Renal cortical epithelial cell (primary cell): ENCODE measurements at regions not wholly inside any gene's neighbourhood (a gene's known extent, or its start where the extent isn't known, plus 50 kb on each side); places are given as distances from the start of the nearest gene placed in this dataset.
"Not testable (repeated sequence)": the region's sequence is repeated elsewhere in the genome, so short reads cannot be mapped to it uniquely, and the experiment has no call there.

Experiments used
- DNase-seq: peaks from one replicate; pipeline ENCODE4 v3.0.0-alpha.2; 2011; ENCODE audit warnings: low read depth

DNA sequence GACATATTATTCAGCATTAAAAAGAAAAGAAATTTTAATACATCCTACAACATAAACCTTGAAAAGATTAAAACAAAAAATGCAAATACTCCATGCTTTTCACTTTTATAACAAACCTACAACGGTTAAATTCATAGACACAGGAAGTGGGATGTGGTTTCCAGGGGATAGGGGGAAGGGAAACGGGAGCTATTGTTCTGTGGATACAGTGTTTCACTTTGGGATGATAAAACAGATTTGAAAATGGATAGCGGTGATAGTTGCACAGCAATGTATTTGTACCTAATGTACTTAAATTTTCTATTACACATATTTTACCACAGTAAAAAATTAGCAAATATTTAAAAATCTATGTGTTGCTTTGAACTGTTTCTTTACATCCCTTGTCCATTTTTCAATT is 368.0 kb downstream of the CDY2B start:
- DNase-seq = not testable (repeated sequence)

DNA sequence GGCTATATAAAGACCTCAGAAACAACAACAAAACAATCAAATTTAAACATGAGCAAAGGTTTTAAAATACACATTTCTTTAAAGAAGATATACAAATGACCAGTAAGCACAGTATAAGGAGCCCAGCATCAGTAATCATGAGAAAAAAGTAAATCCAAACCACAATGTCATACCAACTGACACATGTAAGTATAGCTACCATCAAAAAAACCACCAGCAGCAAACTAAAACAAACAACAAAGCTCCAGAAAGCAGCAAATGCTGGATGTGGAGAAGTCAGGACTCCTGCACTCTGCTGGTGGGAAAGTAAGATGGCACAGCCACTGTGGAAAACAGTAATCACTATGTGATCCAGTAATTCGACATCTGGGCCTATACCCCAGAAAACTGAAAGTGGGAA is 368.5 kb downstream of the CDY2B start:
- not testable (repeated sequence) for DNase-seq

DNA sequence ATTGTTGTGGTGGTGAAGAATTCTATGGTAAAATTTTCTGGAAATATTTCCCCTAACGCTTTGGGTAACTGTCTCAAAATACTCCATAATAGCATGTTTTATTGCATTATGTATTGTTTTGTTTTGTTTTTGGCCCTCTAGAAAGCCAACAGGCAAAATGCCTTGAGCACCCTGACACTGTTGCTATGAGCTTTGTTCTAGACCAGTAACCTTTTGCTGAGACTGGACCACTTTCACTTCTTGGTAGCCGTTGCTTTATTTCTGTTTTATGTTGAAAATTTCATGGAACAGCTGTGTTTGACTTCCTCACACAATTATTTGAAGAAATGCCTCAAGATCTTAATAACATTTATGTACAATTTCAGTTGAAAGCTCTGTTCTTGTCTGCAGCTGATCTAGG is 374.2 kb downstream of the CDY2B start:
- not testable (repeated sequence) for DNase-seq

DNA sequence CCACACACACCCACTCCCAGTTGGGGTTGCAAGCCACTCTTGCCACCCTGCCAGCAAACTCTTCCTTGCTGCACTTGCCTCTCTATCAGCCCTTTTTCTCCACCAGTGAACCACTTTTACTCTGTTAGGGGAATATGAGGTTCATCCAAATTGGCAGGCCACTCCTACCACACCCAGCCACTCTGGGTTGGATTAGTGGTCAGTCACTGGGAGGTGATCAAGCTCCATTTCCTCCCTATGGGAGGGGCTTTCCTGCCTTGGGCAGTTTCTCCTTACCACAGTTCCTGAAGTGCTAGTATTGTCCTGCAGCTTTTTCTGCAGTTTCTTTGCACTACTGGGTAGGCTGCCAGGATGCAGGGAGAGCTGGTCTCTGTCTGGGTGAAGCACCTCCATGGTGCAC is 395.3 kb downstream of the CDY2B start:
- DNase-seq = not testable (repeated sequence)

DNA sequence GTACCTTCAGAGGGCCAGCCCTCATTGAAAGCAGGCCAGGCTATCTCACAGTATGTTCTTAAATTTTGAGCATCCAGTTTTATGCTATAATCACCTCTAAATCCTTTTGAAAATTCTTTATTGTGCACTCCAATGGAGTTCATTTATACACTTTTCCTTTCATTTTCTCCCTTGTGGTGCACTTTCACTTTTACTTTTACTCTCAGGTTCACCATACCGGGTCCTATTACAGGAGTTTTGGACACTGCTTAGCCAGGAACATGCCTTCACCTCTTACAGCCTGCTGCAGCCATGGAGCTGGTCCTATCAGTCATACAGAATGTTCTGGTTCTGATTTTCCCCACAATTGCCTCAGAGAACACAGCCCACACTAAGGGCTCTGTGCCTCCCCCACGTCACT is 395.9 kb downstream of the CDY2B start:
- DNase-seq = not testable (repeated sequence)

DNA sequence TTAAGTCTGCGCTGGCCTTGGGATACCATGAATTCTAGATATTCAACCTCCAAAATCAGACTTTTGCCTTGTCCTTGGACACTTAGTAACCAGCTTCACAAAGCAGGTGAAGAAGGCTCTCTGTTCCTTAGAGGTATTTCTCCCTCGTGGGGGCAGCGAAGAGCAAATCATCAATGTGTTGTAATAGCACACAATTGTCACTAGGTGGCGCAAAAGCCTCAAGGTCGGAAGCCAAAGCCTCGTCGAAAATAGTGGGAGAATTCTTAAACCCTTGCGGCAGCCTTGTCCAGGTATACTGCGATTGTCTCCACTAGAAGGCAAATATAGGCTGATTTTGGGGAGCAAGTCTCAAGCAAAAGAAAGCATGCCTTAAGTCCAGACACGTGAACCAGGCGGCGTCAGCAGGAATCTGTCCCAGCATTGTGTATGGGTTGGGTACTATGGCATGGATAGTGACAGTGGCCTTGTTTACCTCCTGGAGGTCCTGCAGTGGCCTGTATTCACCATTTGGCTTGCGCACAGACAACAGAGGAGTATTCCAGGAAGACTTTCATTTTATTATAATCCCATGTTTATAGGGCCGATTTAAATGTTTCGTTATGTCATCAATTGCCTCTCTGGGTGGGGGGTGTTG is 398.5 kb downstream of the CDY2B start:
- DNase-seq = not testable (repeated sequence)

DNA sequence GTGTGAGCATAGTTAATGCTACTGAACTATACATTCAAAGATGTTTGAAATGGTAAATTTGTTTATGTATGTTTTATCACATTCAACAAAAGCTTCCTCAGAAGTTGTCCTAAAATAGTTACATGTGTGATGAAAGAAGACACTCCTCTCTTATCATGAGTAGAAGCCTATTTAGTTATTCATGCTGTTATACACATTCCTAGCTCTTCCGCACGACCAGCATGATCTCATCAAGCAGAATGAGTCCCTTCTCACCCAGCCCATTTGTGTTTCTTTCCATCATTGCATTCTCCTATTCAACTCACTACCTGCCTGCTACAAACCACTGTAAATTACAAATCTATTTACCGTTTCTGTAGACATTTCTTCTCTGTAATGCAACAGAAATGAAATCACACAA is 408.0 kb downstream of the CDY2B start:
- DNase-seq = not testable (repeated sequence)

DNA sequence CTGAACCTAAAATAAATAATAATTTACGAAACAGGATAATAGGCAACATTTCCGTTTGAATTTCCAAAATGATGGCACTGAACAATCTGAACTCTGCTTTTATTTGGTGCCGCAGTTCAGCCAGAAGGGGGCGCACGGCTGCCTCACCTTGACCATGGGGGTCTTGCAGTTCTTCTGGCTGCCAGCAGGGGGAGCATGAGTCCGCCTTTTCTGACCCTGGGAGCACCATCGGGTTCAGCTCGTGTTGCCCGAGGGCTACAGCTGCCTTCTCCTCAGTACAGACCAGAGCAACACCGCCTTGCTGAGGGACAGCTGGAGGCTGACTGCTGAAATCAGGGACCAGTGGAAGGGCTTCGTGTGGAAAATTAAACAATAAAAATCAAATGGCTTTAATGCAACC is 420.3 kb downstream of the CDY2B start:
- not testable (repeated sequence) for DNase-seq

DNA sequence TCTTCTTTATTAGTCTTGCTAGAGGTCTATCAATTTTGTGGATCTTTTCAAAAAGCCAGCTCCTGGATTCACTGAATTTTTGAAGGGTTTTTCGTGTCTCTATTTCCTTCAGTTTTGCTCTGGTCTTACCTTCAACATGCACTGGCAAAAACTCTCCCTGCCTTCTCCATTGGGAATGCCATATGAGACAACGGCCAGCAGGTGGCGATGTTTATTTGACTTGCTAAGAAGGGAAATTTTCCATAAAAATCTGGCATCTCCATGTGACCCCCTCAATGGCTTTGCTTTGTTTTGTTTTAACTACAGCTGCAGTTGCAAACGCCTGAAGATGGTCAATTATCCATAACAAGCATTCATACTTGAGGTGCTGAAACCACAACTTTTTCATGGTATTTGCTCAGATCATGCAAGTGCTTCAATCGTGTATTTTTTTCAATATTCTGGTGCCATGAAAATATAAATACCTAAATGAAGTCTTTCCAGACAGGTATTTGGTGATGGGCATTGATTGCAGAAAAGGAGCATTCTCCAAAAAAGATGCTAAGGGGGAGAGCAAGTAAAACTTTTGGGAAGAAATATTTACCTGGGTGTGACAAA is 449.4 kb downstream of the CDY2B start:
- DNase-seq = peak; percentile 31

DNA sequence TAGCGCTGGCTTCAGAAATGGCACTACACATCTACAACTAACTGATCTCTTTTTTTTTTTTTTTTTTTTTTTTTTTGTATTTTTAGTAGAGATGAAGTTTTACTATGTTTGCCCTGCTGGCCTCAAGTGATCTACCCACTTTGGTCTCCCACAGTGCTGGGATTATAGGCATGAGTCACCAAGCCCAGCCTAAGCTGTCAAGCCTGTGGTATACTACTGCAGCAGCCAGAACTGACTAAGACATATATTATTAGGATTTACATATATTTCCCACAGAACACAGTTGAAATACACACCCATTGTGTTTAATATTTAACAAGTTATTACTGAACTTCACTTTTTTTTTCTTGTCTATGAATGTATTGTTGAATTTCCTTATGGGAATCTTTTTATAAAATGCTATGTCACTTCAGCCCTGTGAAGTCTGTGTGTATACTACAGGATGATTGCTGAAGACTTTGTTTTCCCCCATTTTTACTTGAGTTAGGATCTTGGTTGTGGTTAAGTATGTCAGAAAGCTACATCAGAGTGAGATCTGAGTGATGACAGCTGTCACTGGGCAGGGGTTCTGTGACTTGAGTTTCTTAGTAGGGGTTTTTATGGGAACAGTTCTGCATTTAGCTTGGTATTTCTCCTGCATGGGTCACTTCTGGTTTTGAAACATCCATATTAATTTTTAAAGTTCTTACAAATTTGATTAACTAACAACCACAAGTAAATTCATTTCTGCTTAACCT is 481.5 kb downstream of the CDY2B start:
- peak; percentile 75 for DNase-seq

DNA sequence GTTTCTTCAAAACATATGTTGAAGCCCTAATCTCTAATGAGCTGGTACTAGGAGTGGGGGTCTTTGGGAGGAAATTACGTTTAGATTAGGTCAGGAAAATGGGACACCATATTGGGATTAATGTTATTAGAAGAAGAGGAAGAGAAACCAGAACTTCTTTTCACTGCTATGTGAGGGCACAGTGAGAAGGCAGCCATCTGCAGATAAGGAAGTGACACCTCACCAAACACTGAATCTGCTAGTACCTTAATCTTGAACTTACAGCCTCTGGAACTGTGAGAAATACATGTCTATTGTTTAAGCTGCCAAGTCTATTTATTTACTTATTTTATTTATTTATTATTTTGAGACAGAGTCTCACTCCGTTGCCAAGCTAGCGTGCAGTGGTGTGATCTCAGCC is 482.4 kb downstream of the CDY2B start:
- no peak for DNase-seq

DNA sequence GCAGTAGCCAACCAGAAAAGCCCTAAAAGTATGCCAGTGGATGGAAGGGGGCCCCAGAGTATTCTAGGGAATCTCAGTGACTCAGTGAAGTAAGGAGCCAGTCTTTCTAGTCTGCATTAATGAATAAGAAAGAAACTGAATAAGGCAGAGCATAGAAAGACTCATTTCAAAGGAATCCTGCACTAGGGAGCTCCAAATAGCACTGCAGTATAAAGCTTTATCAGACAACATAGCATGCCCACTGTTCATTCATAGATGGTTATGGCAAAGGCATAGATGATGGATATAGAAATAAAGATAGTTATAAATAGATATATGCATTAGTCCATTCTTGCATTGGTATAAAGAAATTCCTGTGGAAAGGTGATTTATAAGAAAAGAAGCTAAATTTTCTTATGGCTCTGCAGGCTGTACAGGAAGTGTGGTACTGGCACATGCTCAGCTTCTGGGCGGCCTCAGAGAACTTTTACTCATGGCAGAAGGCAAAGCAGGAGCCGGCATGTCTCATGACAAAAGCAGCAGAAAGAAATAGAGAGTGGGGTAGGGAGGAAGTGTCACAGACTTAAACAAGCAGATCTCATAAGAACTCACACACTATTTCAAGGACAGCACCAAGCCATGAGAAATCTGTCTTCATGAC is 498.5 kb downstream of the CDY2B start:
- DNase-seq = peak; percentile 35

DNA sequence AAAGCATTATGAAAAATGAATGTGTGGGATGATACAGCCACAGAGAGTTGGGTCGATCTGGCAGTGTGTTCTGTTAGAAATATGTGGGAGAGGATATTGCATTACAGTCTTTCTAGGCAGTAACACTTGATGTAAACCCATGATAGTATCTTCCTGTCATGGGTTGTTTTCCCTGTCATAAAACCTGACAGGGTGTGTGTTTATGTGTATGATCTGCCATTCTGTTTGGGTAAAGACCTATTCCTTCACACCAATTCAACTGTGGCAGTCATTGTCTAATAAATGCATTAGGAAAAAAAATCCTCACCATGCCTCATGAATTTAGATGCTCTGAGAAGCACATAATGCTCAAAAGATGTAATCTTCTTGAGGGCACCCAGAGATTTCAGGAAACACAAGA is 501.7 kb downstream of the CDY2B start:
- no peak for DNase-seq

DNA sequence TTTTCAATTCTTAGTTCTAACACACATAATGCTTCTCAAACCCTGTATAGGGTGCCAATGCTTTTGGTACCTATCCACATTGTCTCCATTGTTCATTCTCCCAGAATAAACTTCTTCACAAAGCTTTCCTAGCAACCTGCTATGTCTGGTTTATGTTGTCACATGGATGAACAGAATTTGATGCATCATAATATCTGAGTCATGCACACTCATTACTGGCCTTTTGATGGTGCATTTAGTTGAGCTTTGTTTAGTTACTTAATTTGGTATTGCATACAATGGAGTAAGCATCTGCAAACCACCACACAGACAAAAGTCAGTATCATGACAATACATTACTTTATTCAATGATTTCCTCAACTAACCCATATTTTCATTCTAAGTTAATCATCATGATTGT is 511.6 kb downstream of the CDY2B start:
- DNase-seq = peak; percentile 64

DNA sequence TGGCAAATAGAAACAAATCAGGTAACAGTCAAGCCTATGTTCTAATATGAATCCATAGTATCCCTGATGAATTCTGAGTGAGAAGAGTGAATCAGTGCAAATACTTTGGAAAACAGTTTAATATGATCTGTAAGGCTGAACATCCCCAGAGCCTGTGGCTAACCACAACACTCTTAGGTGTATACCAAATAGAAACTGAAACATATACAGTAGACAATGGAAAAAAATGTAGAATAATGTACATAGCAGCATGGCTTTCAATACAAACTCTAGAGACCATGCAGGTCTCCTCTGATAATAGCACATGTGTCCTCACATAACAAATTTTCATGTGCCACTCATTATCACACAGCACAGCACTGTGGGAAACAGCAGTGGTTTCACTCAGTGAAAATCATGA is 513.6 kb downstream of the CDY2B start:
- no peak for DNase-seq

DNA sequence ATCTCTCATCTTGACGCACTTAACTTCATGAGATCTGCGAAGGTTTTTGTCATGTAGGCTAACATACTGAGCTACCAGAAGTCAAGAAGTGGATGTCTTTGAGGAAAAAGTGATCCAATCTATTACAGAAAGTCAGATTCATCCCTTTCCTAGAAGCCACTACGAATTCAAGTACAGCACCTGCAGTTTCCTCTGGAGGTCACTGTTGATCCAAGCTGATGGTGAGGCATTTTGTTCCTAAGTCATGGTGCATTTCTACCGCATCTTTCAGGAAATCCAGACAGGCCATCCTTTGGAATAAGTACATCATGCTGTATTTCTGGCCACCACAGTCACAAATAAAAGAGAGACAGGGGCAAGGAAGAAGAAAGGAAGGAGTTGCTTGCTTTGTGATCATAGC is 541.0 kb downstream of the CDY2B start:
- no peak for DNase-seq

DNA sequence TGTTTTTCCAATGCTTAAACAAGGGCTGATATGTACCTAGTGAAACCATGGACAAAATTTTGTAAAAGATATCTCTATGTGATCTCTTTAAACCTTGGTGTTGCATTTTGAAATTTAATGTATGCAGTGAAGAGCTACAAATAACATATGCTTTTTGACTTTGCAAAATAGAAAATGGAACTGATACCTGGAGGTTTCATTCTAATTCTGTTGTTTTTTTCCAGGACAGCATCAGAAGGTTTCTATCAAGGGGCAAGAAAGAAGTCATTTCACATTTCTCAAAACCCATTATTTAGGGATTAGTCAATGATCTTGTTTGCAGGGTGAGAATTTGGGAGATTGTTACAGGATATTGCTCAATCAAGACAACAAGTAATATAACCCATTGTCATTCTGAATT is 549.3 kb downstream of the CDY2B start:
- no peak for DNase-seq

DNA sequence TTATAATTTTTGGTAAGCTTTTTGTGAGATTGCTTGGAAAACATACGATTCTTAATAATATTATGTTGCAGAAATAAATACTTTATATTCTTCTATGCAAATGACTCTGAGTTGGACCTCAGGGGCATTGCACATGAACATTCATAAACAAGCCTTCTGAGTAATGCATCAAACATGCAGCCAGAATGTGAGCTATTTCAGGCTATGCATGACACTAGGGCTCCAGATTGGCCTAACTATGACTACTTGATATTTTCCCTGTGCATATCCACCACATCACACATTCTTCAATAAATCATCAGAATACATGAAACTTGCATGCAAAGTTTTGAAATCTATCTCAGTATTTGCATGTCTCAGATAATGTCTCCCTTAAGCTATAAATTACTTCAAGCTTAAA is 560.1 kb downstream of the CDY2B start:
- peak; percentile 82 for DNase-seq

DNA sequence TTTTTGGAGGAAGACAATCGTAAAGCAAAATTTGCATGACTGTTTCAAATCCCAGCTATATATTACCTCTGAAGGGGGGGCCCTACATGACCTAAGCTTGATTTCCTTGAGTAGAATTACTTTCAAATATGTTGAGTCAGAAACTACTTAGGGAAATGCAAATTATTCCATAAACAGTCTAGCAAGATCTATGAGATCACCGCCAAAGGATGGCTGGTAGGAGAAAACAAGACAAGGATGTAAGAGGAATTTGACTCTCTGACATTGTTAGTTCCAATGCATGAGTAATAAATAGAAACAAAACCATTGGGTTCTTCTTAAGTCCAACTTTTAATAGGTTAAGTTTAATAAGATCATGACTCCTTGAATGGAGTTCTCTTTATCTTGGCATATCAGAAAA is 561.4 kb downstream of the CDY2B start:
- DNase-seq = peak; percentile 55

DNA sequence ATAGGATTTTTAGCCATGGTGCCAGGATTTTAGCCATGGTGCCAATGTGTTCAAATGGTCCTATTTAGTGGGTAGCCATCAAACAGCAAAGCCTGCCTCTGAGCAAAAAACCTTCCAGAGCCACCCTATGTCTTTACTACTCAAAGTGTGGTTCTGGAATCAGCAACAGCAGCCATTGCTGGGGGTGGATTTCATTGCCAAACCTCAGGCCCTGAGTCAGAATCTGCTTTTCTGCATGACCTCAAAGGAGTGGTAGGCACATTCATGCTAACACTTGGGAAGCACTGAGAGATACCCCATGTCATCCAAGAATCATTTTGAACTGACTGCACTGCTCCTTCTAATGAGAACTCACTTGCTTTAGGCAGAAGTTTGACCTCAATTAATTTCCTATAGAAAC is 603.0 kb downstream of the CDY2B start:
- DNase-seq = peak; percentile 41

DNA sequence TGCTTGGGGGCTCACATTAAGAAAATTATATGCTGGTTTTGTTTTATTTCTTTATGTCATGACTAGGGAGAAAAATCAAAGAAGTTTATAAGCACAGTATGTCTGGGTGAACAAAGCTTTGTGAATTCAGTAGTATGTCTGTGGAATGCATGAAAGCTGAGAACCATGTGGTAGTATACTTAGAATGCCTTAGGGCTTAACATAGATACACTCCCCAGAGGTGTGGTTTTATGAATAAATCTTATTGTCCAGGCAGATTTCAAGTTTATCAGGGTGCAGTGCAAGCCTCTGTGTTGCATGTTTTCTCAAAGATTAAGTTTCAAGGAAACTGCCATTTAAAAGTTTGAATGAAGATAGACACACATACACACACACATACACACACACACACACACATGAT is 620.5 kb downstream of the CDY2B start:
- DNase-seq = peak; percentile 33

DNA sequence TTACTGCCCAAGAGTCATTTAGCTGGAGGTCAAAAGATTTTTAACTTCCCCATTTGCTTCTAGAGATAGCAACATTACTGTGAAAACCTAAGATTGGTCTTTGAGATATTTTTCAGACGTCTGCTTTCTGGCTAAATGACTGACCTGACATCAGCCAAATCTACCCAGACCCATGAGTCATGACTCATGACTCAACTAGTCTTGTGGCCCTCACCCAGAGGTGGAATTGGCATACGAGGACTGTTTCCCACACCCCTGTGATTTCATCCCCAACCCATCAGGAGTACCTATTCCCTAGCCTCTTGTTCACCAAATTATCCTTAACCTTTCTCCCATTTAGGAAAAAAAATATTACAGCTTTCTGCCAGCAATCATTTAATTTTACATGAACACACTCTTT is 641.6 kb downstream of the CDY2B start:
- peak; percentile 72 for DNase-seq

DNA sequence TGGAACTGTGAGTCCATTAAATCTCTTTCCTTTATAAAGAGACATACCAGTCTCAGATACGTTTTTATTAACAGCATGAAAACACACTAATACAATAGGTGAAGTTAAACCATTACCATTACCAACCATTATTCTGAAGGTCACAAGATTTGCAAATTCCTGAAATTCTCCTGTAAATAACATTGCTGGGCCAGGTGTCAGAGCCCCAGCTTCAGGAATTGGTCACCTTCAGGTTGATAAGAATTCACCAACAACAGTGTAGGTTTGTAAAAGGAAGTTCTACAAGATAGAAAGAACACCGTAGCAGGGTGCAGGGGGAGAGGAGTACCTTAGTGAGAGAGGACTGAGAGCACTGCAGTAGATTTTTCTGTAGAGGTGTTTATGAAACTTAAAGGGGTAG is 644.3 kb downstream of the CDY2B start:
- DNase-seq = no peak
